ENCODE measurements at regions not wholly inside any gene's neighbourhood (a gene's known extent, or its start where the extent isn't known, plus 50 kb on each side); places are given as distances from the start of the nearest gene placed in this dataset.

DNA sequence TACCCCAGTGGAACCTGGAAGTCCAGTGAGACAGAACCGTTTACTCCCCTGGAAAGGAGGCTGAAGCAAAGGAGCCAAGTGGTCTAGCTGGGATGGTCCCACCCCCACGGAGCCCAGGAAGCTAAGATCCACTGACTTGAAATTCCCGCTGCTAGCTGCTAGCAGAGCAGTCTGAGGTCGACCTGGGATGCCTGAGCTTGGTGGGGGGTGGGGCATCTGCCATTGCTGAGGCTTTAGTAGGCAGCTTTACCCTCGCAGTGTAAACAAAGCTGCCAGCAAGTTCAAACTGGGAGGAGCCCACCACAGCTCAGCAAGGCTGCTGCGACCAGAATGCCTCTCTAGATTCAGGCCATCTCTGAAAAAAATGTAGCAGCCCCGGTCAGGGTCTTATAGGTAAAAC, 437.0 kb downstream of the SUCLA2 start:
- no peak overlapping the region for H3K4me3 ChIP-seq
- intact Hi-C loops (cut with micrococcal nuclease; ENCODE audit: unreplicated experiment): no loop called here
- H3F3A ChIP-seq (ENCODE audit: insufficient read depth, low read depth): no peaks in the 10 kb centered on the region
- H3K79me2 ChIP-seq (ENCODE audit: low read depth): no peaks in the 10 kb centered on the region
- no peaks in the 10 kb centered on the region for H3K36me3 ChIP-seq (ENCODE audit: low read depth)
- BruUV-seq (replicated peaks): no TSS peak
- no peak overlapping the region for H3K27ac ChIP-seq
- DNase-seq: no peak
- H4K20me1 ChIP-seq (ENCODE audit: insufficient read depth): no peaks in the 10 kb centered on the region
- H3K4me2 ChIP-seq: no peak overlapping the region
- ChIA-PET POLR2A (ENCODE audit: unreplicated experiment) (no interaction called here), CTCF (no interaction called here)
- H2AFZ ChIP-seq: no peak overlapping the region
- no peaks in the 10 kb centered on the region for H3K4me1 ChIP-seq (replicated peaks; ENCODE audit: insufficient read depth)
- TF ChIP-seq, protein P1, sequence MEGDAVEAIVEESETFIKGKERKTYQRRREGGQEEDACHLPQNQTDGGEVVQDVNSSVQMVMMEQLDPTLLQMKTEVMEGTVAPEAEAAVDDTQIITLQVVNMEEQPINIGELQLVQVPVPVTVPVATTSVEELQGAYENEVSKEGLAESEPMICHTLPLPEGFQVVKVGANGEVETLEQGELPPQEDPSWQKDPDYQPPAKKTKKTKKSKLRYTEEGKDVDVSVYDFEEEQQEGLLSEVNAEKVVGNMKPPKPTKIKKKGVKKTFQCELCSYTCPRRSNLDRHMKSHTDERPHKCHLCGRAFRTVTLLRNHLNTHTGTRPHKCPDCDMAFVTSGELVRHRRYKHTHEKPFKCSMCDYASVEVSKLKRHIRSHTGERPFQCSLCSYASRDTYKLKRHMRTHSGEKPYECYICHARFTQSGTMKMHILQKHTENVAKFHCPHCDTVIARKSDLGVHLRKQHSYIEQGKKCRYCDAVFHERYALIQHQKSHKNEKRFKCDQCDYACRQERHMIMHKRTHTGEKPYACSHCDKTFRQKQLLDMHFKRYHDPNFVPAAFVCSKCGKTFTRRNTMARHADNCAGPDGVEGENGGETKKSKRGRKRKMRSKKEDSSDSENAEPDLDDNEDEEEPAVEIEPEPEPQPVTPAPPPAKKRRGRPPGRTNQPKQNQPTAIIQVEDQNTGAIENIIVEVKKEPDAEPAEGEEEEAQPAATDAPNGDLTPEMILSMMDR (conservative IDR thresholded peaks at IDR 0.05): no peak
- no peak for TF ChIP-seq EZH2 (IDR thresholded peaks at IDR 0.05; ENCODE audit: low read depth)
- H3K27me3 ChIP-seq (ENCODE audit: insufficient read depth, low read depth): no peaks in the 10 kb centered on the region
- no peaks in the 10 kb centered on the region for H3K9me3 ChIP-seq (ENCODE audit: insufficient read depth, low read depth)
- no peaks in the 10 kb centered on the region for H3K9me2 ChIP-seq (ENCODE audit: insufficient read depth)

DNA sequence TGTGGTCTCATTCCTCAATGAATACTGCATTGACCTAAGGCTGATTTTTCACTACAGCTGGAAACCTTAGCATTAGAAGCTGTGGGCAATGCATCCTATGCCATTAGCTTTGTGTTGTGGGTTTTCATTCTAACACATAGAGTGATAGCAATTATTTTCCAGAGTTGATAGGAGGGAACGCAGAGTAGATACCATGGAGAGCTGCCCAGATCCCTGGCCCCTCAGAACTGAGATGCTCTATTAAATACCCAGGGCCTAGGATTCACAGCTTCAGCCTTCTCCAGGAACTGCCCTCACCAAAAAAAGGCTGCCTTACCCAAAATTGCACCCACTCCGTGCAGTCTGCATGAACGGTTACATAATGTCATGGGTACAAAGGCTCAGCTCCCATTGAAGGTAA, 444.4 kb downstream of the SUCLA2 start:
- no peak for DNase-seq
- H3K36me3 ChIP-seq (ENCODE audit: low read depth): no peaks in the 10 kb centered on the region
- intact Hi-C loops (cut with micrococcal nuclease; ENCODE audit: unreplicated experiment): no loop called here
- no TSS peak for BruUV-seq (replicated peaks)
- no peak overlapping the region for H2AFZ ChIP-seq
- POLR2A ChIA-PET (ENCODE audit: unreplicated experiment): no interaction called here
- no peaks in the 10 kb centered on the region for H3K4me1 ChIP-seq (replicated peaks; ENCODE audit: insufficient read depth)
- no peaks in the 10 kb centered on the region for H3K79me2 ChIP-seq (ENCODE audit: low read depth)
- H3K9me2 ChIP-seq (ENCODE audit: insufficient read depth): no peaks in the 10 kb centered on the region
- CTCF ChIA-PET: no interaction called here
- no peaks in the 10 kb centered on the region for H3K27me3 ChIP-seq (ENCODE audit: insufficient read depth, low read depth)
- no peaks in the 10 kb centered on the region for H3K9me3 ChIP-seq (ENCODE audit: insufficient read depth, low read depth)
- no peaks in the 10 kb centered on the region for H3F3A ChIP-seq (ENCODE audit: insufficient read depth, low read depth)
- H3K4me2 ChIP-seq: no peak overlapping the region
- no peak overlapping the region for H3K27ac ChIP-seq
- no peak for TF ChIP-seq EZH2 (IDR thresholded peaks at IDR 0.05; ENCODE audit: low read depth)
- H4K20me1 ChIP-seq (ENCODE audit: insufficient read depth): no peaks in the 10 kb centered on the region
- no peak overlapping the region for H3K4me3 ChIP-seq

DNA sequence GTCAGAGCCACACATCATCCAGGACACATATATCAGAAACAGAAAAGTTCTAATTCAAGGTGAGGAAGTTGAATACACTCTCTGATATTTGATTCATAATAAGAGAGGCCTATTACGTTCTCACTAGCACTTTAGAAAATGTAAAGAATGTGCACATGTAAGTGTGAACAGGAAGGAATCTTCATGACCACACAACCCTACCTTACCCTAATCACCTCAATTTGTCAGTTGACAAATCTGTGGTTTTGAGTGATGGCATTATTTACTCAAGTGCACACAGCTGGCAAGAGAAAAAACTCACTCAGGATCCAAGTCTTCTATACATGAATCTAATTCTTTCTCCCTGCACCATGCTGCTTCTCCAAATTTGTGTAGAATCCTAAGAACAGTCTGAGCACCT, 445.8 kb downstream of the SUCLA2 start:
- ChIA-PET POLR2A (ENCODE audit: unreplicated experiment) (no interaction called here), CTCF (no interaction called here)
- no peaks in the 10 kb centered on the region for H3K36me3 ChIP-seq (ENCODE audit: low read depth)
- H3K4me3 ChIP-seq: no peak overlapping the region
- H3K27me3 ChIP-seq (ENCODE audit: insufficient read depth, low read depth): no peaks in the 10 kb centered on the region
- no TSS peak for BruUV-seq (replicated peaks)
- intact Hi-C loops (cut with micrococcal nuclease; ENCODE audit: unreplicated experiment): no loop called here
- no peaks in the 10 kb centered on the region for H3K9me3 ChIP-seq (ENCODE audit: insufficient read depth, low read depth)
- DNase-seq: no peak
- no peaks in the 10 kb centered on the region for H3F3A ChIP-seq (ENCODE audit: insufficient read depth, low read depth)
- TF ChIP-seq EZH2 (IDR thresholded peaks at IDR 0.05; ENCODE audit: low read depth): no peak
- TF ChIP-seq, protein P1 (conservative IDR thresholded peaks at IDR 0.05): no peak
- H3K79me2 ChIP-seq (ENCODE audit: low read depth): no peaks in the 10 kb centered on the region
- H3K4me2 ChIP-seq: no peak overlapping the region
- no peaks in the 10 kb centered on the region for H3K9me2 ChIP-seq (ENCODE audit: insufficient read depth)
- no peaks in the 10 kb centered on the region for H3K4me1 ChIP-seq (replicated peaks; ENCODE audit: insufficient read depth)
- H2AFZ ChIP-seq: no peak overlapping the region
- no peaks in the 10 kb centered on the region for H4K20me1 ChIP-seq (ENCODE audit: insufficient read depth)
- no peak overlapping the region for H3K27ac ChIP-seq

DNA sequence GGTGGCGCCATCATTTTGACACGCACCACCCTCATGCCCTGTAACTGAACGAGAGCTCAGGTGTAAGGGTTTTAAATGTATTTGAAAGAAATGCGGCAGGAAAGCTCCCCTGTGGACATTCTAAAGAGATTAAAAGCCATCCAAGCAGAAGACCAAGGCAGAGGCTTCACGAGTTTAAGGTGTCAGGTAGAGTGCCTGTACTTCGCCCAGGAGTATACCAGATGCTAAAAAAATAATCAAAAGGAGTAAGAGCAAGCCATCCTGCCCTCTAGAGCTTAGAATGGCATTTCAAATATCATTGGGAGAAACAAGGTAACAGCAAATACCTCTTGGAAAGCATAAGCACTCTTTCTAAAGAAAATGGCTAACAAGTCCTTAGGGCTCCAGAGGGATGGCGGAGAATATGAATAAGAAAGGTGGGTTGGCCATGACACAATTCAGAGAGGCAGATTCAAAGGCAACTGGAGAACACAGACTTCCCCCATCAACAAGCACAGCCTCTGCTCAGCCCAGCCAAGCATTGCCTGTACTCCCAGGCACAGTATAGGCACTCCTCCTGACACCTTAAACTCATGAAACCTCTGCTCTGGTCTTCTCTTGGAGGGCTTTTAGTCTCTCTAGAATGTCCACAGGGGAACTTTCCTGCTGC, 447.6 kb downstream of the SUCLA2 start:
- Histone ChIP-seq H3K9me3 (ENCODE audit: insufficient read depth, low read depth) (no peaks in the 10 kb centered on the region), H3K9me2 (ENCODE audit: insufficient read depth) (no peaks in the 10 kb centered on the region), H3K27me3 (ENCODE audit: insufficient read depth, low read depth) (no peaks in the 10 kb centered on the region), H4K20me1 (ENCODE audit: insufficient read depth) (no peaks in the 10 kb centered on the region), H3K27ac (no peak overlapping the region), H3K4me2 (no peak overlapping the region), H2AFZ (no peak overlapping the region), H3K4me3 (no peak overlapping the region), H3K36me3 (ENCODE audit: low read depth) (no peaks in the 10 kb centered on the region), H3K4me1 (replicated peaks; ENCODE audit: insufficient read depth) (no peaks in the 10 kb centered on the region), H3F3A (ENCODE audit: insufficient read depth, low read depth) (no peaks in the 10 kb centered on the region), H3K79me2 (ENCODE audit: low read depth) (no peaks in the 10 kb centered on the region)
- ChIA-PET CTCF (no interaction called here), POLR2A (ENCODE audit: unreplicated experiment) (no interaction called here)
- TF ChIP-seq EZH2 (IDR thresholded peaks at IDR 0.05; ENCODE audit: low read depth): no peak
- TF ChIP-seq, protein P1 (conservative IDR thresholded peaks at IDR 0.05): no peak
- DNase-seq: no peak
- no TSS peak for BruUV-seq (replicated peaks)
- intact Hi-C loops (cut with micrococcal nuclease; ENCODE audit: unreplicated experiment): no loop called here

Measured in PC-9 (cell line).